H9 (cell line): ENCODE measurements at regions not wholly inside any gene's neighbourhood (a gene's known extent, or its start where the extent isn't known, plus 50 kb on each side); places are given as distances from the start of the nearest gene placed in this dataset.

ENCODE experiments used
- DNase-seq: peaks from one replicate; pipeline ENCODE4 v3.0.0-alpha.2; 2017
- H2AFZ ChIP-seq: one replicate; pipeline ENCODE4 v1.6.1; 2013; ENCODE audit warnings: mild to moderate bottlenecking, low read length, control low read depth, moderate library complexity
- H2AK5ac ChIP-seq: 2 replicates; pipeline ENCODE4 v1.6.1; 2013; ENCODE audit warnings: low read length, control low read depth, mixed read lengths; ENCODE audit not compliant: insufficient read length
- H2BK120ac ChIP-seq: one replicate; pipeline ENCODE4 v1.6.1; 2013; ENCODE audit warnings: low read depth, mild to moderate bottlenecking, low read length, control low read depth, inconsistent platforms; ENCODE audit not compliant: poor library complexity, severe bottlenecking
- H2BK12ac ChIP-seq: 2 replicates; pipeline ENCODE4 v1.6.1; 2013; ENCODE audit warnings: low read length, control low read depth, mixed read lengths, low read depth; ENCODE audit not compliant: insufficient read length
- H2BK15ac ChIP-seq: 2 replicates; pipeline ENCODE4 v1.6.1; 2013; ENCODE audit warnings: low read depth, low read length, control low read depth
- H2BK20ac ChIP-seq: one replicate; pipeline ENCODE4 v1.6.1; 2013; ENCODE audit warnings: low read depth, mild to moderate bottlenecking, low read length, control low read depth, inconsistent platforms; ENCODE audit not compliant: poor library complexity, severe bottlenecking
- H2BK5ac ChIP-seq: 2 replicates; pipeline ENCODE4 v1.6.1; 2013; ENCODE audit warnings: low read length, control low read depth, mixed read lengths; ENCODE audit not compliant: insufficient read length
- H3K14ac ChIP-seq: 2 replicates; pipeline ENCODE4 v1.6.1; 2013; ENCODE audit warnings: low read length, control low read depth; ENCODE audit not compliant: insufficient read depth
- H3K18ac ChIP-seq: 2 replicates; pipeline ENCODE4 v1.6.1; 2013; ENCODE audit warnings: low read depth, mild to moderate bottlenecking, mixed read lengths, low read length, control low read depth; ENCODE audit not compliant: insufficient read length
- H3K23ac ChIP-seq: 2 replicates; pipeline ENCODE4 v1.6.1; 2013; ENCODE audit warnings: low read length, control low read depth, mixed read lengths, low read depth; ENCODE audit not compliant: insufficient read length
- H3K23me2 ChIP-seq: 2 replicates; pipeline ENCODE4 v1.6.1; 2013; ENCODE audit warnings: low read depth, mild to moderate bottlenecking, mixed read lengths, low read length, control low read depth; ENCODE audit not compliant: insufficient read length, poor library complexity, severe bottlenecking
- H3K27ac ChIP-seq: 2 replicates; pipeline ENCODE4 v1.5.1; 2013; ENCODE audit warnings: low read length, control low read depth, mixed read lengths, low read depth; ENCODE audit not compliant: insufficient read length
- H3K27me3 ChIP-seq: 2 replicates; pipeline ENCODE4 v1.6.1; 2013; ENCODE audit warnings: low read length, control low read depth, inconsistent platforms; ENCODE audit not compliant: insufficient read depth
- H3K4ac ChIP-seq: 2 replicates; pipeline ENCODE4 v1.6.1; 2013; ENCODE audit warnings: low read depth, mild to moderate bottlenecking, control low read depth, inconsistent platforms, low read length, moderate library complexity
- H3K4me1 ChIP-seq: 2 replicates; pipeline ENCODE4 v1.6.1; 2013; ENCODE audit warnings: low read length, control low read depth, inconsistent platforms; ENCODE audit not compliant: insufficient read depth
- H3K4me2 ChIP-seq: 2 replicates; pipeline ENCODE4 v1.6.1; 2013; ENCODE audit warnings: low read length, control low read depth, mixed read lengths; ENCODE audit not compliant: insufficient read length, insufficient read depth
- H3K56ac ChIP-seq: 2 replicates; pipeline ENCODE4 v1.6.1; 2013; ENCODE audit warnings: low read depth, mild to moderate bottlenecking, mixed read lengths, low read length, control low read depth; ENCODE audit not compliant: insufficient read length
- H3K79me1 ChIP-seq: 2 replicates; pipeline ENCODE4 v1.6.1; 2013; ENCODE audit warnings: low read depth, mild to moderate bottlenecking, moderate library complexity, low read length, control low read depth, inconsistent platforms; ENCODE audit not compliant: insufficient read depth, poor library complexity, severe bottlenecking
- H3K79me2 ChIP-seq: 2 replicates; pipeline ENCODE4 v1.6.1; 2013; ENCODE audit warnings: low read length, control low read depth, inconsistent platforms; ENCODE audit not compliant: insufficient read depth
- H3K9ac ChIP-seq: 2 replicates; pipeline ENCODE4 v1.6.1; 2013; ENCODE audit warnings: low read length, control low read depth, mixed read lengths; ENCODE audit not compliant: insufficient read length; ENCODE audit errors: extremely low read depth
- H3K9me3 ChIP-seq: one replicate; pipeline ENCODE4 v1.6.1; 2013; ENCODE audit warnings: low read depth, low read length, inconsistent platforms; ENCODE audit not compliant: control insufficient read depth
- H3T11ph ChIP-seq: one replicate; pipeline ENCODE4 v1.6.1; 2013; ENCODE audit warnings: mild to moderate bottlenecking, low read length, control low read depth, inconsistent platforms
- H4K20me1 ChIP-seq: one replicate; pipeline ENCODE4 v1.6.1; 2013; ENCODE audit not compliant: control insufficient read depth, insufficient read length, insufficient read depth
- H4K5ac ChIP-seq: 2 replicates; pipeline ENCODE4 v1.6.1; 2013; ENCODE audit warnings: low read depth, mild to moderate bottlenecking, mixed read lengths, low read length, control low read depth; ENCODE audit not compliant: insufficient read length
- H4K8ac ChIP-seq: replicated peaks from 2 replicates; pipeline ENCODE4 v1.6.1; 2013; ENCODE audit warnings: low read length, control low read depth, mixed read lengths, low read depth; ENCODE audit not compliant: insufficient read length
- H4K91ac ChIP-seq: 2 replicates; pipeline ENCODE4 v1.6.1; 2013; ENCODE audit warnings: low read depth, mild to moderate bottlenecking, moderate library complexity, mixed read lengths, low read length, control low read depth; ENCODE audit not compliant: insufficient read length
- H3K27ac Mint-ChIP-seq, 3 experiments: 2 replicates in 2 of 3; 3 replicates in 1 of 3; pipeline ENCODE4 v1.8.0; 2020 to 2021; ENCODE audit warnings: mixed read lengths in 3 of 3, mild to moderate bottlenecking in 1 of 3, moderate library complexity in 1 of 3
- H3K27me3 Mint-ChIP-seq: 2 replicates; pipeline ENCODE4 v1.8.0; 2021; ENCODE audit warnings: low read depth, mild to moderate bottlenecking, moderate library complexity, mixed read lengths
- H3K36me3 Mint-ChIP-seq, 3 experiments: 2 replicates in 2 of 3; 3 replicates in 1 of 3; pipeline ENCODE4 v1.8.0; 2020 to 2021; ENCODE audit warnings: low read depth in 3 of 3, mixed read lengths in 3 of 3; ENCODE audit not compliant: insufficient read depth in 1 of 3
- H3K4me1 Mint-ChIP-seq, 2 experiments: 2 replicates each; pipeline ENCODE4 v1.8.0; 2020; ENCODE audit warnings: mixed read lengths in 2 of 2
- H3K4me3 Mint-ChIP-seq, 2 experiments: 2 replicates in 1 of 2; 3 replicates in 1 of 2; pipeline ENCODE4 v1.8.0; 2020 to 2021; ENCODE audit warnings: mild to moderate bottlenecking in 2 of 2, mixed read lengths in 2 of 2, moderate library complexity in 1 of 2
- H3K9me3 Mint-ChIP-seq, 2 experiments: 2 replicates in 1 of 2; 3 replicates in 1 of 2; pipeline ENCODE4 v1.8.0; 2020; ENCODE audit warnings: mild to moderate bottlenecking in 2 of 2, mixed read lengths in 2 of 2, moderate library complexity in 1 of 2
- CTCF ChIP-seq: fragments of 200-600 bp; sonication (generic); conservative IDR thresholded peaks from 3 replicates; pipeline ENCODE4 v1.8.0; 2021; ENCODE audit warnings: antibody characterized with exemption, mild to moderate bottlenecking
- WGBS: extraction: QIAGEN DNeasy Blood & Tissue Kit; methylation state at CpG from one replicate; pipeline ENCODE4 v1.1.7; 2013; ENCODE audit warnings: missing lambda C conversion rate, low lambda C conversion rate, mixed read lengths; ENCODE audit not compliant: insufficient read length; ENCODE audit errors: extremely low coverage; 5-methylcytosine and 5-hydroxymethylcytosine counted together

GRCh38 chr6:19905584-19905983 is 68.4 kb downstream of the ID4 start:
- no peak for DNase-seq
- H3K27me3 Mint-ChIP-seq = no peaks in the 10 kb centered on the region
- Histone ChIP-seq H3K9me3 (no peaks in the 10 kb centered on the region), H4K5ac (no peak overlapping the region), H3K18ac (no peak overlapping the region), H2AFZ (no peak overlapping the region), H3K23me2 (no peaks in the 10 kb centered on the region), H4K8ac (no peak overlapping the region), H3K56ac (no peak overlapping the region), H3K27ac (no peak overlapping the region), H2BK12ac (no peak overlapping the region), H3T11ph (no peak overlapping the region), H2BK120ac (no peak overlapping the region), H4K20me1 (no peaks in the 10 kb centered on the region), H3K9ac (no peak overlapping the region), H2BK20ac (no peak overlapping the region), H4K91ac (no peak overlapping the region), H3K79me1 (no peaks in the 10 kb centered on the region), H3K27me3 (no peaks in the 10 kb centered on the region), H3K4ac (no peak overlapping the region), H3K4me1 (no peaks in the 10 kb centered on the region), H3K79me2 (no peaks in the 10 kb centered on the region), H3K14ac (no peak overlapping the region), H2BK5ac (no peak overlapping the region), H2BK15ac (no peak overlapping the region), H3K4me2 (no peak overlapping the region), H2AK5ac (no peak overlapping the region), H3K23ac (no peak overlapping the region)
- H3K4me1 Mint-ChIP-seq = peaks cover 0 to 10% of the 10 kb centered on the region in 2 experiments; a peak in 2 of 4 replicates
- no CpG with 5 or more reads among the region's 1 CpG for WGBS
- no peak overlapping the region for H3K27ac Mint-ChIP-seq
- TF ChIP-seq CTCF = no peak
- H3K4me3 Mint-ChIP-seq = no peak overlapping the region
- H3K36me3 Mint-ChIP-seq = peaks cover 0 to 3% (median 0%) of the 10 kb centered on the region in 3 experiments; a peak in 2 of 7 replicates
- H3K9me3 Mint-ChIP-seq = peaks cover 6 to 8% of the 10 kb centered on the region in 2 experiments; a peak in 4 of 5 replicates
